RWPE2 (cell line): ENCODE measurements at regions not wholly inside any gene's neighbourhood (a gene's known extent, or its start where the extent isn't known, plus 50 kb on each side); places are given as distances from the start of the nearest gene placed in this dataset.
"Not testable (repeated sequence)": the region's sequence is repeated elsewhere in the genome, so short reads cannot be mapped to it uniquely, and the experiment has no call there.

Experiments
- ATAC-seq: fragments of 200-7000 bp; cut with Tn5 transposase; 3 replicates; pipeline ENCODE4 v1.9.1; 2021; ENCODE audit warnings: low read depth
- DNase-seq: peaks from one replicate; pipeline ENCODE4 v3.0.0-alpha.2; 2020; ENCODE audit warnings: low spot score
- H3K27ac ChIP-seq: fragments of 450-650 bp; 2 replicates; pipeline ENCODE4 v1.5.1; 2017; ENCODE audit warnings: mild to moderate bottlenecking; ENCODE audit not compliant: poor library complexity, severe bottlenecking
- H3K27me3 ChIP-seq: fragments of 250-450 bp; sonication (Bioruptor Pico); 2 replicates; pipeline ENCODE4 v1.5.1; 2021; ENCODE audit warnings: mild to moderate bottlenecking, moderate library complexity; ENCODE audit not compliant: insufficient read depth, poor library complexity, severe bottlenecking
- H3K36me3 ChIP-seq: fragments of 250-450 bp; sonication (Bioruptor Pico); 2 replicates; pipeline ENCODE4 v1.5.1; 2020; ENCODE audit warnings: low read depth, mild to moderate bottlenecking, moderate library complexity
- H3K4me1 ChIP-seq: fragments of 250-450 bp; sonication (Bioruptor Pico); 2 replicates; pipeline ENCODE4 v1.5.1; 2021; ENCODE audit warnings: mild to moderate bottlenecking, moderate library complexity; ENCODE audit not compliant: insufficient read depth, poor library complexity, severe bottlenecking
- H3K4me3 ChIP-seq: fragments of 250-450 bp; sonication (Bioruptor Pico); 2 replicates; pipeline ENCODE4 v1.5.1; 2021; ENCODE audit warnings: mild to moderate bottlenecking, moderate library complexity; ENCODE audit not compliant: severe bottlenecking
- H3K9me3 ChIP-seq: fragments of 250-450 bp; sonication (Bioruptor Pico); 2 replicates; pipeline ENCODE4 v1.5.1; 2021; ENCODE audit warnings: mild to moderate bottlenecking, moderate library complexity; ENCODE audit not compliant: severe bottlenecking
- CTCF ChIP-seq: fragments of 450-650 bp; IDR thresholded peaks from one replicate; pipeline ENCODE4 v1.5.1; 2017; ENCODE audit warnings: mild to moderate bottlenecking, moderate library complexity; ENCODE audit not compliant: poor library complexity, severe bottlenecking

GRCh38 chr1:184176058-184176457, 124.5 kb downstream of the TSEN15 start:
- no peak overlapping the region for H3K27ac ChIP-seq
- TF ChIP-seq CTCF, result no peak
- no peak overlapping the region for H3K4me3 ChIP-seq
- no peaks in the 10 kb centered on the region for H3K4me1 ChIP-seq
- H3K27me3 ChIP-seq, result no peaks in the 10 kb centered on the region
- DNase-seq, result no peak
- no peaks in the 10 kb centered on the region for H3K36me3 ChIP-seq
- no peaks in the 10 kb centered on the region for H3K9me3 ChIP-seq
- no peak for ATAC-seq

GRCh38 chr1:184181044-184181443, 129.5 kb downstream of the TSEN15 start:
- DNase-seq, result no peak
- no peak for TF ChIP-seq CTCF
- H3K4me1 ChIP-seq, result no peaks in the 10 kb centered on the region

GRCh38 chr1:184183919-184184318, 132.4 kb downstream of the TSEN15 start:
- no peak for TF ChIP-seq CTCF

More at GRCh38 chr1:184181044-184181443, 129.5 kb downstream of the TSEN15 start:
- Histone ChIP-seq H3K27me3 (no peaks in the 10 kb centered on the region), H3K36me3 (no peaks in the 10 kb centered on the region), H3K4me3 (no peak overlapping the region), H3K9me3 (no peaks in the 10 kb centered on the region), H3K27ac (no peak overlapping the region)
- ATAC-seq, result no peak

GRCh38 chr1:184184614-184185013, 133.1 kb downstream of the TSEN15 start:
- DNase-seq, H3K4me3 ChIP-seq, H3K27ac ChIP-seq, ATAC-seq, H3K36me3 ChIP-seq, H3K4me1 ChIP-seq, H3K9me3 ChIP-seq: not testable (repeated sequence)
- H3K27me3 ChIP-seq, result peaks cover 15% of the 10 kb centered on the region

More at GRCh38 chr1:184183919-184184318, 132.4 kb downstream of the TSEN15 start:
- peaks cover 8% of the 10 kb centered on the region for H3K27me3 ChIP-seq
- no peaks in the 10 kb centered on the region for H3K4me1 ChIP-seq
- DNase-seq (no peak), ATAC-seq (no peak)
- no peak overlapping the region for H3K27ac ChIP-seq
- no peak overlapping the region for H3K4me3 ChIP-seq
- no peaks in the 10 kb centered on the region for H3K36me3 ChIP-seq
- no peaks in the 10 kb centered on the region for H3K9me3 ChIP-seq

GRCh38 chr1:184185347-184185746, 133.8 kb downstream of the TSEN15 start:
- Histone ChIP-seq H3K36me3 (no peaks in the 10 kb centered on the region), H3K27ac (no peak overlapping the region), H3K4me3 (no peak overlapping the region), H3K4me1 (no peaks in the 10 kb centered on the region), H3K9me3 (no peaks in the 10 kb centered on the region), H3K27me3 (peaks cover 22% of the 10 kb centered on the region)
- TF ChIP-seq CTCF, result no peak
- DNase-seq, result no peak
- no peak for ATAC-seq
